WERI-Rb-1 (cell line): ENCODE measurements at regions not wholly inside any gene's neighbourhood (a gene's known extent, or its start where the extent isn't known, plus 50 kb on each side); places are given as distances from the start of the nearest gene placed in this dataset.
"Not testable (repeated sequence)": the region's sequence is repeated elsewhere in the genome, so short reads cannot be mapped to it uniquely, and the experiment has no call there.

Source experiments
- DNase-seq: peaks from one replicate; pipeline ENCODE4 v3.0.0-alpha.2; 2020
- H3K27ac ChIP-seq: fragments of 250-450 bp; sonication (Bioruptor Pico); 2 replicates; pipeline ENCODE4 v1.5.1; 2020; ENCODE audit warnings: mild to moderate bottlenecking, moderate library complexity
- H3K27me3 ChIP-seq: fragments of 250-450 bp; sonication (Bioruptor Pico); 2 replicates; pipeline ENCODE4 v1.5.1; 2021; ENCODE audit warnings: mild to moderate bottlenecking, low read depth, moderate library complexity; ENCODE audit not compliant: insufficient read depth, severe bottlenecking
- H3K36me3 ChIP-seq: fragments of 250-450 bp; sonication (Bioruptor Pico); 2 replicates; pipeline ENCODE4 v1.5.1; 2020; ENCODE audit warnings: mild to moderate bottlenecking, moderate library complexity
- H3K4me3 ChIP-seq: 2 replicates; pipeline ENCODE4 v1.5.1; 2011; ENCODE audit warnings: low read depth, mild to moderate bottlenecking, control low read depth, low read length
- H3K9me3 ChIP-seq: fragments of 250-450 bp; sonication (Bioruptor Pico); 2 replicates; pipeline ENCODE4 v1.5.1; 2021; ENCODE audit warnings: mild to moderate bottlenecking, moderate library complexity; ENCODE audit not compliant: severe bottlenecking
- CTCF ChIP-seq: IDR thresholded peaks from 2 replicates; pipeline ENCODE4 v1.5.1; 2011; ENCODE audit warnings: low read depth, mild to moderate bottlenecking, control low read depth, inconsistent platforms, low read length

- Histone ChIP-seq H3K27ac (no peak overlapping the region), H3K9me3 (peaks cover 2% of the 10 kb centered on the region), H3K4me3 (no peak overlapping the region), H3K27me3 (peaks cover 56% of the 10 kb centered on the region), H3K36me3 (no peaks in the 10 kb centered on the region)
- DNase-seq, result no peak
- no peak for TF ChIP-seq CTCF
These were observed 72.9 kb upstream of the PPP2R3B start for GRCh38 chrX:459611-460010.

GRCh38 chrX:460116-460515 lies 73.4 kb upstream of the PPP2R3B start:
- Histone ChIP-seq H3K4me3 (no peak overlapping the region), H3K27me3 (peaks cover 59% of the 10 kb centered on the region), H3K36me3 (no peaks in the 10 kb centered on the region), H3K27ac (no peak overlapping the region), H3K9me3 (no peaks in the 10 kb centered on the region)
- DNase-seq, result no peak
- no peak for TF ChIP-seq CTCF

- H3K9me3 ChIP-seq, result no peaks in the 10 kb centered on the region
- TF ChIP-seq CTCF, result no peak
- no peaks in the 10 kb centered on the region for H3K36me3 ChIP-seq
- no peak for DNase-seq
- H3K27ac ChIP-seq, result no peak overlapping the region
- peaks cover 67% of the 10 kb centered on the region for H3K27me3 ChIP-seq
- H3K4me3 ChIP-seq, result no peak overlapping the region
These were observed 74.3 kb upstream of the PPP2R3B start for GRCh38 chrX:460823-461640.

- no peaks in the 10 kb centered on the region for H3K36me3 ChIP-seq
- TF ChIP-seq CTCF, result no peak
- no peaks in the 10 kb centered on the region for H3K9me3 ChIP-seq
- H3K27me3 ChIP-seq, result peaks cover 66% of the 10 kb centered on the region
- no peak overlapping the region for H3K27ac ChIP-seq
- no peak for DNase-seq
- no peak overlapping the region for H3K4me3 ChIP-seq
These were observed 76.1 kb upstream of the PPP2R3B start for GRCh38 chrX:462853-463252.

- TF ChIP-seq CTCF, result no peak
- Histone ChIP-seq H3K36me3 (no peaks in the 10 kb centered on the region), H3K27me3 (peaks cover 62% of the 10 kb centered on the region), H3K27ac (no peak overlapping the region), H3K9me3 (peaks cover 3% of the 10 kb centered on the region), H3K4me3 (no peak overlapping the region)
- DNase-seq, result no peak
These were observed 78.9 kb upstream of the PPP2R3B start for GRCh38 chrX:465418-466215.

GRCh38 chrX:466836-467235 lies 80.1 kb upstream of the PPP2R3B start:
- H3K27me3 ChIP-seq, result peaks cover 71% of the 10 kb centered on the region
- not testable (repeated sequence) for H3K27ac ChIP-seq, H3K9me3 ChIP-seq

GRCh38 chrX:467686-468085 lies 81.0 kb upstream of the PPP2R3B start:
- H3K4me3 ChIP-seq, H3K36me3 ChIP-seq, H3K9me3 ChIP-seq, H3K27ac ChIP-seq, DNase-seq: not testable (repeated sequence)
- H3K27me3 ChIP-seq, result peaks cover 74% of the 10 kb centered on the region

More at GRCh38 chrX:466836-467235, 80.1 kb upstream of the PPP2R3B start:
- not testable (repeated sequence) for DNase-seq, H3K4me3 ChIP-seq, H3K36me3 ChIP-seq
